ENCODE measurements at regions not wholly inside any gene's neighbourhood (a gene's known extent, or its start where the extent isn't known, plus 50 kb on each side); places are given as distances from the start of the nearest gene placed in this dataset.

DNA sequence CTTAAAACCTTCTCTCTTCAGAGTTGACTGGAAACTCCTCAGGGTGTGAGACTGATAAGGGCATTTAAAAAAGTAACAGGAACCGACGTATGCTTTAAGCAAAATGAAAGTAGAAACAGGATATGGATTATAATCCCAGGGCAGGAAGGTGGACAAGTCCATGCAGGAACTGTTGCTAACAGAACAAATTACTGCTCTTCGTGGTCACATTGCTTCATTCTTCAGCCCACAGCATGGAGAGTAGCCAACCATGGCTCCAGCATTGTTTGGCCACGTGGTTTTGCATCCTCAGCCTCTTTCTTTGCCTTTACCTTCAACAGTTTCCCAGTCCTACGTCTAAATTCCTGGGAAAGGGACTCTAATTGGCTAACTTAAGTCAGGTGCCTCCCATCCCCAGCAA is 563.1 kb upstream of the ISX start:
- DNase-seq, result no peak

DNA sequence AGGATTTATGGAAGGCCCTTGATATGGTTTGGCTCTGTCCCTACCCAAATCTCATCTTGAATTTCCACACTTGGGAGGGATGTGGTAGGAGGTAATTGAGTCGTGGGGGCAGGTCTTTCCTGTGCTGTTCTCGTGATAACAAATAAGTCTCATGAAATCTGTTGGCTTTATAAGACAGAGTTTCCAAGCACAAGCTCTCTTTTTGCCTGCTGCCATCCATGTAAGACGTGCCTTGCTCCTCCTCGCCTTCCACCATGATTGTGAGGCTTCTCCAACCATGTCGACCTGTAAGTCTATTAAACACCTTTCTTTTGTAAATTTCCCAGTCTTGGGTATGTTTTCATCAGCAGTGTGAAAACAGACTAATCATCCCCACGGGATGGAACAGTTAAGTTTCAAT is 557.2 kb upstream of the ISX start:
- DNase-seq, result no peak
- TF ChIP-seq GATA1 (IDR thresholded peaks at IDR 0.05; ENCODE audit: low read depth, low read length) (no peak), POLR2A (IDR thresholded peaks at IDR 0.05; ENCODE audit: low read length) (no peak)

More for the DNA sequence above, 563.1 kb upstream of the ISX start:
- TF ChIP-seq POLR2A (IDR thresholded peaks at IDR 0.05; ENCODE audit: low read length) (no peak), GATA1 (IDR thresholded peaks at IDR 0.05; ENCODE audit: low read depth, low read length) (no peak)

DNA sequence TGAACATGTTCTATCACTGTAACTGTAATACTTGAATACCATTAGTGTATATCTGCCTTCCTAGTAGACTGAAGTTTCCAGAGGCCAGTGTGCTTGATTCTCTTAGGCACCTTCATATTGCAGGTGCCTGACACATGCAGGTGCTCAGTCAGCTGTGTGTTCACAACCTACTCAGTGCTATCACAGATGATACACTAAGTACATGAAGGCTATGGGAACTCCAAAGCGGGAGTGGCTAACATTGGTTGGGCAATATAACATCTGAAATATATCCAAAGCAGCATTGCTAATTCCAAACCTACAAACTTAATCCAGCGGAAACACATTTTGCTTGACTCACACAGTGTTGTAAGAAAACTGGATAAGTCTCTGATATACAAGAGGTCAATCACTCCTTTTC is 539.3 kb upstream of the ISX start:
- TF ChIP-seq POLR2A (IDR thresholded peaks at IDR 0.05; ENCODE audit: low read length) (no peak), GATA1 (IDR thresholded peaks at IDR 0.05; ENCODE audit: low read depth, low read length) (no peak)
- no peak for DNase-seq

DNA sequence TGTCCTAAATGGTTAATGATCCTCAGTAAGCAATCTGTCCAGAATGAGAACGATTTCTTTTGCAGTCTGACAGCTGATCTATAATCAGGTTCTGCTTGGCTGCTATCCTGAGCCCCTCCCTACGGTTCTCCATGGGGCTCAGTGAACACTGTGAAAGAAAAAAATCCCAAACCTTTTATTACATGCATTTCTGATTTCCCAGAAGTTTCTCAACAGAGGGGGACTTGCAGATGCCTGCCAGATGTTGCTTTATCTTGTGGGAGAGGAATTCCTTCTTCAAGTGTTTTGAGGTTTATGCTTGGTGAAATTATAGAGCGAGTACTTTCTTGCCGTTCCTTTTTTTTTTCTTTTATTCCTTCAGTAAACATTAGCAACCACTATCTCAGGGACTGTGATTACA is 531.9 kb upstream of the ISX start:
- no peak for DNase-seq
- no peak for TF ChIP-seq POLR2A (IDR thresholded peaks at IDR 0.05; ENCODE audit: low read length)
- no peak for TF ChIP-seq GATA1 (IDR thresholded peaks at IDR 0.05; ENCODE audit: low read depth, low read length)

DNA sequence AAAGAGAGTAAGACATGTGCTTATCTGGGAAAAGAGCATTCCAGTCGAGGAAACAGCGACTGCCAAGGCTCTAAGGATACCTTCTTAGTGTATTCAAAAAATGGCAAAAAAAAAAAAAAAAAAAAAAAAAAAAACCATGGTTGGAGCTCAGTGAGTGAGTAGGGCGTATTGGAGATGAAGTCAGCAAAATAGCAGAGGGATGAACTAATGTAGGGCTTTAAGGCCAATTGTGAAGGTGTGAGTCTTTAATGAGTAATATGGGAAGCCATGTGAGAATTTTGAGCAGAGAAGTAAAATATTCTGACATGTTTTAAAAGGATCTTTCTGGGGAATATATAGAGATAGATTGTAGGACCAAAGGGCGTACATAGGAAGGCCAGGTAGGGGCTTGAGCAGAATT is 498.6 kb upstream of the ISX start:
- no peak for DNase-seq
- no peak for TF ChIP-seq GATA1 (IDR thresholded peaks at IDR 0.05; ENCODE audit: low read depth, low read length)

DNA sequence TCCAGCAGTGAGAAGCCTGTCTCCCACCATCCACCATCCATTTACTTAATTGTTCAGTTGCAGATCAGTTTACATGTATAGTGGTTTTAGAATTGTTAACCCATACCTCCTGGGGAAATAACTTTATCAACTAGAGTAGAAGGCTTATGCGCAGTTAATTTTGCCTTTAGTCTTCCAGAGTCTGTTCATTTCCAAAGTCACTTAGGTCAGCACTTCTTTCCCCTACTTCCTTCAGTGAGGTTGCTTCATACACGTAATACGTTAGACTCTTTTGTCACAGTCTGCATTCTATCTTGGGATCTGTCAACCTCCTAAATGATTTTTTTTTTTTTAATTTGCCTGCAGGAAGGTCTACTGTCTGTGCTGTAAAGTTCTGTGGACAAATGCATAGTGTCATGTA is 495.6 kb upstream of the ISX start:
- DNase-seq, result no peak
- TF ChIP-seq GATA1 (IDR thresholded peaks at IDR 0.05; ENCODE audit: low read depth, low read length) (no peak), POLR2A (IDR thresholded peaks at IDR 0.05; ENCODE audit: low read length) (no peak)

DNA sequence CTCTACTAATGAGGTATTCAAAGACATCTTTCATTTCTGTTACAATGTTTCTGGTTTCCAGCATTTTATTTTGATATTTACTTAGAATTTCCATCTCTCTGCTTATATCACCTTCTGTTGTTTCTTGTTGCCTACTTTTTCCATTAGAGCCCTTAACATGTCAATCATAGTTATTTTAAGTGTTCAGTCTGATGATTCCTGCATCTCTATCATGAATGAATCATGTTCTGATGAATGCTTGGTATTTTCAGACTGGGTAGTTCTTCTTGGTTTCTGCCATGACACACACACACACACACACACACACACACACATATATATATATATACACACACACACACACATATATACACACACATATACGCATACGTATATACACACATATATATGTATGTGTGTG is 486.4 kb upstream of the ISX start:
- no peak for TF ChIP-seq GATA1 (IDR thresholded peaks at IDR 0.05; ENCODE audit: low read depth, low read length)
- no peak for TF ChIP-seq POLR2A (IDR thresholded peaks at IDR 0.05; ENCODE audit: low read length)
- no peak for DNase-seq

DNA sequence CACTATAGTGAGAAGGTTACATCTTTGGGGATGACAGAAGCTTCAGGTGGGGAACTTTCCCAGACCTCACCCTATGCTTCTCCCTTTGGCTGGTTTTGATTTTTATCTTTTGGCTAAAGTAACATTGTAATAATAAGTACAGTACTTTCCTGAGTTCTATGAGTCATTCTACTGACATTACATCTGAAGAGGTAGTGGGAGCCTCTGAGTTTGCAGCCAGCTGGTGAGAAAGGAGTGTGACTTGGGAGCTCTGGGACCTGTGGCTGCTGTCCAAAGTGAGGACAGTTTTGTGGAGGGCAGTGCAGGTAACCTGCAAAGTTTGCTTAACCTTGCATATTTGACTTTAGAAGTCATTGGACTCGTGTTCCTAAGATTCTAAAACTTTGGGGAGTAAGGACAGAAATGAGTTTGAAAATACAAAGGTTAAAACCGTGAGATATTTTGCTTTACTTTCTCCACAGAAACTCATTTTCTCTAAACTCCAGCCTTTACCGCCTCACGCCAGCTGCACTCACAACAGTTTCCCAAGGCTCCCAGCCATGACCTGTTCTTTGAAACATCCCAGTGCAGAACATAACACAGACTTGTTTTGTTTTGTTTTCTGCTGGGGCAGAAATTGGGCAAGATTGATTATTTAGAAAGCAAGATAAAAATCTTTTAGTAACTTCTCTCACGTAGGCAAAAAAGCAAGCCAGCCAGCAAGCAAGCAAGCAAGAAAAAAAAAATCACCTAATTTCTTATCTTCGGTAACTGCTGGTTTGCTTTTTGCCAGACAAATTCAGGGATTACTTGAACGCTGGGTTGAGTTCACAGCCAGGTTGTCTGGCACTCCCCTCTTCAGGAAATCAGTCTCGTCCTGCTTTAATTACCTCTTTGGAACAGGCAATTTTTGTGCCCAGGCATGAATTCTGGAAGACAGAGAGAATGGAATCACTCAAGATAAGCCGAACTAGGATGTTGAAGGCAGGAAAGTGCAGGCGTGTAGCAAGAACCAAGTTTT is 478.3 kb upstream of the ISX start:
- no peak for DNase-seq
- no peak for TF ChIP-seq GATA1 (IDR thresholded peaks at IDR 0.05; ENCODE audit: low read depth, low read length)
- no peak for TF ChIP-seq POLR2A (IDR thresholded peaks at IDR 0.05; ENCODE audit: low read length)

DNA sequence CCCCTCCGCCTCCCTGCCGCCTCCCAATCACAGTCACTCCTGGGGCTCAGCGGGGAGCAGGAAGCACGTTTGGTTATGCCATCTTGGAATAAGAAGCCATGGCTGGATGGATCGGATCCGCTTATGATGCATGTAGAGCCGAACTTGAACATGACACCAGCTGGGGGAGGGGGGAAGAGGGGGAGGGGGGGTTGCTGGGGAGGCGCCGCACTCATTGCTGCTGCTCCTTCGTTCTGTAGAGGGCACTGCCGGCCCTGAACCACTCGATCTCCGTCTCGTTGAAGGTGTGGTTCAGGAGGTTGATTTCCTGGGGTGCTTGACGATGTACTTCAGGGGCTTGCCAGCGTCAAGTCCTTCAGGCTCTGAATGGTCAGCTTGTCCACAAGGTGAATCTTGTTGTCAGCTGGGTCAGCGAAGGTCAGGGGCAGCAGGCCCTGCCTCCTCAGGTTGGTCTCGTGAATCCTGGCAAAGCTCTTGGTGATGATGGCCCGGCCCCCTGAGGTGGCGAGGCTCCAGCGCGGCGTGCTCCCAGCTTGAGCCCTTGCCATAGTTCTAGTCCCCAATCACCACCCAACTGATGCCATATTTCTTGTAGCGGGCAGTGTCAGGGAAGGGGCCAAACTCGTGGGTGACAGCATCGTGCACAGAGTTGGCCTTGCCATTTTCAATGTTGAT is 476.9 kb upstream of the ISX start:
- DNase-seq, result no peak
- TF ChIP-seq POLR2A (IDR thresholded peaks at IDR 0.05; ENCODE audit: low read length), result no peak
- no peak for TF ChIP-seq GATA1 (IDR thresholded peaks at IDR 0.05; ENCODE audit: low read depth, low read length)

DNA sequence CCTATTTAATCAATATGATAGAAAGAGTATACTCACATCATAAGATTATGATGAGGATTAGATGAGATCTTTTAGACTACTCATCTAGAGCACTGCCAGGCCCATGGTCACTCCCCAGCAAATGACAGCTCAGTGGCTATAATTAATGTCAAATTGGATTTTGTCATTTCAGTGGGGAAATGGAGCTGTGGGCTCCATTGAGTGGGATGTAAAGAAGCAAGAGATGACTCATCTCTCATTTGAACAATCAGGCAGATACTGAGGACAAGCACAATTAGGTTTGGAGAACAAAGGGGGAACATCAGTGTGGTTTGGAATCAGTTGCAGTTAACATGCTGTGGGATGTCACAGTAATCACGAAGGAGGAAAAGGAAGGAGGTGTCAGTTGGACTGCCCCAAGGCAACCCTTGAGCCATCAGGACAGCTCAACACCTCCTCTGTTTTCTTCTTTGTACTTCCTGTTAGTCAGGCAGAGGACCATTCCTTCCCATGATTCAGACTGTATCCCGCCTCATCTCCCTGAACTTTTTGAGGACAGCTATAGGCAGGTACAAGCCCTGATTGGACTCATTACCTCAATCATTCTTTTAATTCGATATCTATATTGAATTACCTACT is 473.7 kb upstream of the ISX start:
- TF ChIP-seq GATA1 (IDR thresholded peaks at IDR 0.05; ENCODE audit: low read depth, low read length) (no peak), POLR2A (IDR thresholded peaks at IDR 0.05; ENCODE audit: low read length) (no peak)
- DNase-seq, result no peak

DNA sequence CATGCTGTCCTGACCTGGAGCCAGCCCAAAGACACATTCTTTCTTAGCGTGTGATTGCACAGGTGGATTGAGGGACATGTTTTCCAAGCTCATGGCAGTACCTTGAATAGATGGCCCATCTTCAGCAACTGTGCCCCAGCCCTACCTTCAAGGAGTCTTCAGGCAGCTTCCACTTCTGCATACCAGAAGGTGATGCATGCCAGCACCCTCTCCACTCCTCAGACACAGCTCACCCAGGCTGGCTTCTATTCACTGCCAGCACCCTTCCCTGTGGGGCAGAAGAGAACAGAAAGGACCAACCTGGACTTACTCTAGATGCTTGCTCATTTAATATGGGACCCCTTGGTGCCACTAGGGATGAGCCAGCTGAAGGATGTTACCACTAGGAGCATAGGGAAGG is 466.4 kb upstream of the ISX start:
- no peak for DNase-seq
- no peak for TF ChIP-seq POLR2A (IDR thresholded peaks at IDR 0.05; ENCODE audit: low read length)
- no peak for TF ChIP-seq GATA1 (IDR thresholded peaks at IDR 0.05; ENCODE audit: low read depth, low read length)

DNA sequence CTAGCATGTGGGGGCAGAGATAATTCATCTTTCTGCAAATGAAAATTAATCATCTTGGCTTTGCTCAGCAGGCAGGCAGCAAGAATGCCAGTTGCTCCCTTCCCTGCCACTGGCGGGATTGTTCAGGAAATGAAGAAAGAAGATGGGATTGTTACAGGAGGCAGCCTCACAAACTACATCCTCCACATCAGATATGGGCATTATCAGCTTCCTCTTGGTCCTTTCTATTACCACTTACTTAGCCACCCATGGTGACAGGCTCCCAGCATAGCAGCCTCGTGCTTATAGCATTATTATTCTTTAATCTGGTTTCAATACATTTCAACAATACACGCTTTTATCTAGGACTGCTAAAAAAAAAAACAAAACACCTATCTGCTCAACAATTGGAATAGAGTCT is 461.6 kb upstream of the ISX start:
- TF ChIP-seq POLR2A (IDR thresholded peaks at IDR 0.05; ENCODE audit: low read length) (no peak), GATA1 (IDR thresholded peaks at IDR 0.05; ENCODE audit: low read depth, low read length) (no peak)

DNA sequence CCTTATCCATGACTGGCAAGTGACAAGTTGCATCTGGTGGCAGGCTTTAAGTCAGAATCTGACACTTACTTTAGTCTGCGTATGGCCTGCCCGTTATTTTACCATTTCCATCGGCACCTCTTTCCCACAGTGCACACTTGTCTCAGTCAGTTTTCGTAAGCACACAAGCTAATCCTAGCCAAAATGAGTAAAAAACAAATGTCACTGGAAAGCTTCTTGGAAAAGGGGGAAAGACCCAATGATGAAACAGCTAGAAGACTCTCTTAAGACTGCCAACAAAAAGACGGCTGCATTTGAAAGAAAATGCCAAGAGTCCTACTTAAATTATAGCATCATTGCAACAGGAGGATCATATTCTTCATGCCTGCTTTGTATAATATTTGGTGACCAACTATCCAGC is 457.9 kb upstream of the ISX start:
- TF ChIP-seq POLR2A (IDR thresholded peaks at IDR 0.05; ENCODE audit: low read length), result no peak
- no peak for TF ChIP-seq GATA1 (IDR thresholded peaks at IDR 0.05; ENCODE audit: low read depth, low read length)
- DNase-seq, result no peak

More for the DNA sequence above, 461.6 kb upstream of the ISX start:
- DNase-seq, result no peak

DNA sequence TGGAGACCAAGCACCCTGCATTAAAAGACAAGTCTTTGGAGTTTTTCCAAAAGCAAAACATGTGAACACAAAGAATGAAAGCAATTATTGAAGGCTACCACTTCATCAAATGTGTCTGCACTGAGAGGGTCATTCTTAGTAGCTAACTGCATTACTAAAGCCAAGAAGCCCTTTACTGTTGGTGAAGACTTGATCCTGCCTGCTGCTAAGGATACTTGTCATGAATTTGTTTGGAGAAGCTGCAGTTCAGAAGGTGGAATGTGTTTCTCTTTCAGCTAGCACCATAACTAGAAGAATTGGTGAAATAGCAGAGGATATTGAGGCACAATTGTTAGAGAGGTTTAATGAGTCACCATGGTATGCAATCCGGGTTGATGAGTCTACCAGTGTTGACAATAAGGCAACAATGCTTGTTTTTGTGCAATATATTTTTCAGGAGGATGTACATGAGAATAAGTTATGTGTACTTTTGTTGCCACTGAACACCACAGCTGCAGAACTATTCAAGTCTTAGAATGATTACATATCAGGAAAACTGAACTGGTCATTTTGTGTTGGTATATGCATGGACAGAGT is 457.3 kb upstream of the ISX start:
- no peak for TF ChIP-seq GATA1 (IDR thresholded peaks at IDR 0.05; ENCODE audit: low read depth, low read length)
- TF ChIP-seq POLR2A (IDR thresholded peaks at IDR 0.05; ENCODE audit: low read length), result no peak
- DNase-seq, result no peak

Data from erythroblast (primary cell).